ENCODE measurements at regions not wholly inside any gene's neighbourhood (a gene's known extent, or its start where the extent isn't known, plus 50 kb on each side); places are given as distances from the start of the nearest gene placed in this dataset.

- no peak for TF ChIP-seq POLR2A (IDR thresholded peaks at IDR 0.05)
- TF ChIP-seq CTCF (IDR thresholded peaks at IDR 0.05): no peak
Measured at GRCh38 chr11:11045156-11045930, 187.5 kb upstream of the ZBED5 start.
